Spleen (tissue), 7 donors: ENCODE measurements at regions not wholly inside any gene's neighbourhood (a gene's known extent, or its start where the extent isn't known, plus 50 kb on each side); places are given as distances from the start of the nearest gene placed in this dataset.

Experiments used
- POLR2A ChIP-seq, 3 donors: fragments of 450-650 bp; IDR thresholded peaks; one replicate each; pipeline ENCODE4 v1.5.1; 2017; ENCODE audit warnings: antibody characterized with exemption in 3 of 3, mild to moderate bottlenecking in 1 of 3
- POLR2AphosphoS5 ChIP-seq, 3 donors: sonication (generic); formaldehyde crosslinking; IDR thresholded peaks; one replicate each; pipeline ENCODE4 v1.5.1; 2017; ENCODE audit warnings: antibody characterized with exemption in 3 of 3
- TF ChIP-seq, protein P1 (sequence below), 11 experiments: fragments of 200-600 bp in 7 of 11; fragments of 450-650 bp in 4 of 11; sonication (generic) in 4 of 11; IDR thresholded peaks in 8 of 11; conservative IDR thresholded peaks in 3 of 11; 1 replicate in 7 of 11; 2 replicates in 4 of 11; pipeline versions ENCODE4 v1.4.0 to v1.8.0; 2016 to 2021; ENCODE audit warnings: antibody characterized with exemption in 11 of 11, inconsistent platforms in 4 of 11, mild to moderate bottlenecking in 1 of 11
- donor health status: DM: no; HTN: no; CAD: no; lungs with moderate emphysema.
- donor health status: DM: no; HTN: no; CAD: no.
- donor health status: DM: no; HTN: no; CAD: no.

DNA sequence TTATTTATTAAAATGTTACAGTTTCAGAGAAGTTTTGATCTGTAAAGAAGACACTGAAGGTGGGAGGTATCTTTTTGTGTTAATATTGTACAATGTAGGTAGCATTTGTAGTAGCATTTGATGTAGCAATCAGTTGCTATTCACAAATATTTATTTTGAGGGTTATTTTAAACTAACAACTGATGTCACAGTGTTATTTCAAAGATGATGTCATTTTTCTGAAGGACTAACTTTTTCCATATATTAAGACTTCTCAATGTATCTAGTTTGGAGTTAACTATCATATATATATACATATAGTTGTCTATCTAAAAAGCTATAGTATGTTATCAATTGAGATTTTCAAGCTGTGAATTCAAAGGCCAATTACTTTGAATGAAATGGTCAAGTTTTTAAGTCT is 1003.3 kb downstream of the DSC3 start:
- TF ChIP-seq, protein P1, sequence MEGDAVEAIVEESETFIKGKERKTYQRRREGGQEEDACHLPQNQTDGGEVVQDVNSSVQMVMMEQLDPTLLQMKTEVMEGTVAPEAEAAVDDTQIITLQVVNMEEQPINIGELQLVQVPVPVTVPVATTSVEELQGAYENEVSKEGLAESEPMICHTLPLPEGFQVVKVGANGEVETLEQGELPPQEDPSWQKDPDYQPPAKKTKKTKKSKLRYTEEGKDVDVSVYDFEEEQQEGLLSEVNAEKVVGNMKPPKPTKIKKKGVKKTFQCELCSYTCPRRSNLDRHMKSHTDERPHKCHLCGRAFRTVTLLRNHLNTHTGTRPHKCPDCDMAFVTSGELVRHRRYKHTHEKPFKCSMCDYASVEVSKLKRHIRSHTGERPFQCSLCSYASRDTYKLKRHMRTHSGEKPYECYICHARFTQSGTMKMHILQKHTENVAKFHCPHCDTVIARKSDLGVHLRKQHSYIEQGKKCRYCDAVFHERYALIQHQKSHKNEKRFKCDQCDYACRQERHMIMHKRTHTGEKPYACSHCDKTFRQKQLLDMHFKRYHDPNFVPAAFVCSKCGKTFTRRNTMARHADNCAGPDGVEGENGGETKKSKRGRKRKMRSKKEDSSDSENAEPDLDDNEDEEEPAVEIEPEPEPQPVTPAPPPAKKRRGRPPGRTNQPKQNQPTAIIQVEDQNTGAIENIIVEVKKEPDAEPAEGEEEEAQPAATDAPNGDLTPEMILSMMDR (IDR thresholded peaks at IDR 0.05 in 8 of 11, conservative IDR thresholded peaks at IDR 0.05 in 3 of 11) = no peak
- TF ChIP-seq POLR2A (IDR thresholded peaks at IDR 0.05) (no peak), POLR2AphosphoS5 (IDR thresholded peaks at IDR 0.05) (no peak)
